Liver (tissue), 8 donors: ENCODE measurements at regions not wholly inside any gene's neighbourhood (a gene's known extent, or its start where the extent isn't known, plus 50 kb on each side); places are given as distances from the start of the nearest gene placed in this dataset.

Experiments used
- DNase-seq: peaks from one replicate; pipeline ENCODE4 v3.0.0-alpha.2; 2017; ENCODE audit warnings: low spot score
- H3K27ac ChIP-seq, 2 donors: one replicate each; pipeline ENCODE4 v1.7.0; 2013; ENCODE audit warnings: inconsistent platforms in 2 of 2, low read length in 2 of 2, control low read depth in 1 of 2, low read depth in 1 of 2, mild to moderate bottlenecking in 1 of 2
- H3K27me3 ChIP-seq, 4 donors: one replicate each; pipeline versions ENCODE4 v1.6.1 to v1.7.0; 2013; ENCODE audit warnings: low read length in 3 of 4, inconsistent platforms in 1 of 4, mild to moderate bottlenecking in 1 of 4, moderate library complexity in 1 of 4; ENCODE audit not compliant: control insufficient read depth in 4 of 4, insufficient read depth in 4 of 4
- H3K36me3 ChIP-seq, 4 donors: one replicate each; pipeline versions ENCODE4 v1.6.1 to v1.7.0; 2013; ENCODE audit warnings: low read length in 3 of 4, mild to moderate bottlenecking in 3 of 4, low read depth in 1 of 4, moderate library complexity in 1 of 4; ENCODE audit not compliant: control insufficient read depth in 4 of 4, insufficient read depth in 3 of 4
- H3K4me1 ChIP-seq, 4 donors: one replicate each; pipeline versions ENCODE4 v1.6.1 to v1.7.0; 2013; ENCODE audit warnings: low read length in 3 of 4, mild to moderate bottlenecking in 3 of 4, moderate library complexity in 1 of 4; ENCODE audit not compliant: control insufficient read depth in 4 of 4, insufficient read depth in 4 of 4
- H3K4me3 ChIP-seq, 3 donors: one replicate each; pipeline versions ENCODE4 v1.6.1 to v1.7.0; 2013; ENCODE audit warnings: low read length in 3 of 3, control low read depth in 1 of 3, low read depth in 1 of 3, mild to moderate bottlenecking in 1 of 3
- H3K9ac ChIP-seq, 2 donors: one replicate each; pipeline ENCODE4 v1.7.0; 2013; ENCODE audit warnings: low read length in 2 of 2, mild to moderate bottlenecking in 2 of 2, moderate library complexity in 2 of 2, control low read depth in 1 of 2, low read depth in 1 of 2
- H3K9me3 ChIP-seq, 4 donors: one replicate each; pipeline versions ENCODE4 v1.6.1 to v1.7.0; 2013; ENCODE audit warnings: low read length in 3 of 4; ENCODE audit not compliant: control insufficient read depth in 4 of 4
- EGR1 ChIP-seq, 2 donors: IDR thresholded peaks; 2 replicates each; pipeline ENCODE4 v1.6.1; 2016 to 2018; ENCODE audit warnings: antibody characterized with exemption in 2 of 2, low read depth in 2 of 2
- FOXA1 ChIP-seq: IDR thresholded peaks from 2 replicates; pipeline ENCODE4 v1.6.1; 2016; ENCODE audit warnings: antibody characterized with exemption
- FOXA2 ChIP-seq: IDR thresholded peaks from 2 replicates; pipeline ENCODE4 v1.6.1; 2016; ENCODE audit warnings: antibody characterized with exemption
- GABPA ChIP-seq, 2 donors: IDR thresholded peaks in 1 of 2; conservative IDR thresholded peaks in 1 of 2; 2 replicates each; pipeline ENCODE4 v1.6.1; 2016; ENCODE audit warnings: antibody characterized with exemption in 2 of 2, mild to moderate bottlenecking in 1 of 2, moderate library complexity in 1 of 2
- HNF4A ChIP-seq, 2 donors: conservative IDR thresholded peaks; 2 replicates each; pipeline ENCODE4 v1.6.1; 2016; ENCODE audit warnings: antibody characterized with exemption in 2 of 2, mild to moderate bottlenecking in 2 of 2
- HNF4G ChIP-seq: IDR thresholded peaks from 2 replicates; pipeline ENCODE4 v1.6.1; 2016; ENCODE audit warnings: antibody characterized with exemption
- JUND ChIP-seq, 2 donors: IDR thresholded peaks; 2 replicates each; pipeline ENCODE4 v1.6.1; 2016; ENCODE audit warnings: antibody characterized with exemption in 2 of 2
- NR2F2 ChIP-seq: IDR thresholded peaks from 2 replicates; pipeline ENCODE4 v1.6.1; 2016; ENCODE audit warnings: antibody characterized with exemption
- RAD21 ChIP-seq, 2 donors: IDR thresholded peaks; 2 replicates each; pipeline ENCODE4 v1.6.1; 2016; ENCODE audit warnings: antibody characterized with exemption in 2 of 2, mild to moderate bottlenecking in 2 of 2
- REST ChIP-seq: IDR thresholded peaks from 2 replicates; pipeline ENCODE4 v1.6.1; 2016; ENCODE audit warnings: antibody characterized with exemption, mild to moderate bottlenecking
- RXRA ChIP-seq, 2 donors: IDR thresholded peaks; 2 replicates each; pipeline ENCODE4 v1.6.1; 2017 to 2018; ENCODE audit warnings: antibody characterized with exemption in 2 of 2, mild to moderate bottlenecking in 1 of 2
- SP1 ChIP-seq: IDR thresholded peaks from 2 replicates; pipeline ENCODE4 v1.6.1; 2018; ENCODE audit warnings: antibody characterized with exemption, mild to moderate bottlenecking
- TAF1 ChIP-seq: conservative IDR thresholded peaks from 2 replicates; pipeline ENCODE4 v1.6.1; 2016; ENCODE audit warnings: antibody characterized with exemption, mild to moderate bottlenecking
- YY1 ChIP-seq: IDR thresholded peaks from 2 replicates; pipeline ENCODE4 v1.6.1; 2016; ENCODE audit warnings: antibody characterized with exemption, mild to moderate bottlenecking
- WGBS: extraction: QIAGEN DNeasy Blood & Tissue Kit; methylation state at CpG from one replicate; pipeline ENCODE4 v1.1.7; 2013; 5-methylcytosine and 5-hydroxymethylcytosine counted together
- TF ChIP-seq, protein P1 (sequence below): IDR thresholded peaks from 2 replicates; pipeline ENCODE4 v1.6.1; 2016; ENCODE audit warnings: antibody characterized with exemption
- TF ChIP-seq, protein P2 (sequence below): IDR thresholded peaks from 2 replicates; pipeline ENCODE4 v1.6.1; 2016; ENCODE audit warnings: antibody characterized with exemption
- TF ChIP-seq, protein P3 (sequence below): IDR thresholded peaks from 2 replicates; pipeline ENCODE4 v1.6.1; 2016; ENCODE audit warnings: antibody characterized with exemption
- TF ChIP-seq, protein P4 (sequence below): fragments of 150-350 bp; IDR thresholded peaks from 2 replicates; pipeline ENCODE4 v1.5.1; 2017; ENCODE audit warnings: improper control_type of control experiment, low read depth, low read length; ENCODE audit not compliant: missing input control
- donor health status: healthy.
- donor health status: healthy.
- donor health status: healthy.
- donor health status: healthy.
- donor health status: healthy.

- no peak overlapping the region for H3K27ac ChIP-seq
- H3K4me3 ChIP-seq = no peak overlapping the region
- peaks cover 0 to 2% (median 0%) of the 10 kb centered on the region in 4 donors for H3K9me3 ChIP-seq
- no peaks in the 10 kb centered on the region for H3K36me3 ChIP-seq
- no peak overlapping the region for H3K9ac ChIP-seq
- DNase-seq = no peak
- TF ChIP-seq RXRA (IDR thresholded peaks at IDR 0.05) (no peak), HNF4A (conservative IDR thresholded peaks at IDR 0.05) (no peak), GABPA (IDR thresholded peaks at IDR 0.05 in 1 of 2, conservative IDR thresholded peaks at IDR 0.05 in 1 of 2) (no peak), RAD21 (IDR thresholded peaks at IDR 0.05) (no peak), EGR1 (IDR thresholded peaks at IDR 0.05; ENCODE audit: low read depth in 2 of 2) (no peak), FOXA1 (no peak), YY1 (no peak), SP1 (no peak), HNF4G (no peak), NR2F2 (no peak)
- TF ChIP-seq, protein P1, sequence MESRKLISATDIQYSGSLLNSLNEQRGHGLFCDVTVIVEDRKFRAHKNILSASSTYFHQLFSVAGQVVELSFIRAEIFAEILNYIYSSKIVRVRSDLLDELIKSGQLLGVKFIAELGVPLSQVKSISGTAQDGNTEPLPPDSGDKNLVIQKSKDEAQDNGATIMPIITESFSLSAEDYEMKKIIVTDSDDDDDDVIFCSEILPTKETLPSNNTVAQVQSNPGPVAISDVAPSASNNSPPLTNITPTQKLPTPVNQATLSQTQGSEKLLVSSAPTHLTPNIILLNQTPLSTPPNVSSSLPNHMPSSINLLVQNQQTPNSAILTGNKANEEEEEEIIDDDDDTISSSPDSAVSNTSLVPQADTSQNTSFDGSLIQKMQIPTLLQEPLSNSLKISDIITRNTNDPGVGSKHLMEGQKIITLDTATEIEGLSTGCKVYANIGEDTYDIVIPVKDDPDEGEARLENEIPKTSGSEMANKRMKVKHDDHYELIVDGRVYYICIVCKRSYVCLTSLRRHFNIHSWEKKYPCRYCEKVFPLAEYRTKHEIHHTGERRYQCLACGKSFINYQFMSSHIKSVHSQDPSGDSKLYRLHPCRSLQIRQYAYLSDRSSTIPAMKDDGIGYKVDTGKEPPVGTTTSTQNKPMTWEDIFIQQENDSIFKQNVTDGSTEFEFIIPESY = no peak
- TF ChIP-seq, protein P2, sequence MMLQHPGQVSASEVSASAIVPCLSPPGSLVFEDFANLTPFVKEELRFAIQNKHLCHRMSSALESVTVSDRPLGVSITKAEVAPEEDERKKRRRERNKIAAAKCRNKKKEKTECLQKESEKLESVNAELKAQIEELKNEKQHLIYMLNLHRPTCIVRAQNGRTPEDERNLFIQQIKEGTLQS = no peak
- TF ChIP-seq, protein P3, sequence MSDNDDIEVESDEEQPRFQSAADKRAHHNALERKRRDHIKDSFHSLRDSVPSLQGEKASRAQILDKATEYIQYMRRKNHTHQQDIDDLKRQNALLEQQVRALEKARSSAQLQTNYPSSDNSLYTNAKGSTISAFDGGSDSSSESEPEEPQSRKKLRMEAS = no peak
- TF ChIP-seq, protein P4, sequence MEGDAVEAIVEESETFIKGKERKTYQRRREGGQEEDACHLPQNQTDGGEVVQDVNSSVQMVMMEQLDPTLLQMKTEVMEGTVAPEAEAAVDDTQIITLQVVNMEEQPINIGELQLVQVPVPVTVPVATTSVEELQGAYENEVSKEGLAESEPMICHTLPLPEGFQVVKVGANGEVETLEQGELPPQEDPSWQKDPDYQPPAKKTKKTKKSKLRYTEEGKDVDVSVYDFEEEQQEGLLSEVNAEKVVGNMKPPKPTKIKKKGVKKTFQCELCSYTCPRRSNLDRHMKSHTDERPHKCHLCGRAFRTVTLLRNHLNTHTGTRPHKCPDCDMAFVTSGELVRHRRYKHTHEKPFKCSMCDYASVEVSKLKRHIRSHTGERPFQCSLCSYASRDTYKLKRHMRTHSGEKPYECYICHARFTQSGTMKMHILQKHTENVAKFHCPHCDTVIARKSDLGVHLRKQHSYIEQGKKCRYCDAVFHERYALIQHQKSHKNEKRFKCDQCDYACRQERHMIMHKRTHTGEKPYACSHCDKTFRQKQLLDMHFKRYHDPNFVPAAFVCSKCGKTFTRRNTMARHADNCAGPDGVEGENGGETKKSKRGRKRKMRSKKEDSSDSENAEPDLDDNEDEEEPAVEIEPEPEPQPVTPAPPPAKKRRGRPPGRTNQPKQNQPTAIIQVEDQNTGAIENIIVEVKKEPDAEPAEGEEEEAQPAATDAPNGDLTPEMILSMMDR = no peak
- H3K27me3 ChIP-seq = no peaks in the 10 kb centered on the region
- H3K4me1 ChIP-seq = no peaks in the 10 kb centered on the region
These were observed 1648.9 kb upstream of the SLC10A2 start for GRCh38 chr13:104715111-104715510.

GRCh38 chr13:104705031-104705750, 1639.0 kb upstream of the SLC10A2 start:
- no peak for TF ChIP-seq REST
- TF ChIP-seq RAD21 (IDR thresholded peaks at IDR 0.05) = no peak
- no peak for TF ChIP-seq RXRA (IDR thresholded peaks at IDR 0.05)
- no peak for TF ChIP-seq TAF1
- no peak for TF ChIP-seq YY1
- TF ChIP-seq SP1 = no peak
- TF ChIP-seq JUND (IDR thresholded peaks at IDR 0.05) = no peak
- TF ChIP-seq EGR1 (IDR thresholded peaks at IDR 0.05; ENCODE audit: low read depth in 2 of 2) = no peak
- TF ChIP-seq, protein P4 = no peak
- TF ChIP-seq GABPA (IDR thresholded peaks at IDR 0.05 in 1 of 2, conservative IDR thresholded peaks at IDR 0.05 in 1 of 2) = no peak
- no peak for TF ChIP-seq FOXA2
- TF ChIP-seq NR2F2 = no peak
- TF ChIP-seq, protein P1 = no peak
- TF ChIP-seq, protein P3 = no peak
- no peak for TF ChIP-seq HNF4G
- WGBS = 82% methylated on average over 7 of the region's 7 CpGs
- Histone ChIP-seq H3K4me3 (no peak overlapping the region), H3K27me3 (no peaks in the 10 kb centered on the region), H3K4me1 (no peaks in the 10 kb centered on the region), H3K9ac (no peak overlapping the region), H3K9me3 (no peaks in the 10 kb centered on the region), H3K36me3 (no peaks in the 10 kb centered on the region), H3K27ac (no peak overlapping the region)
- DNase-seq = no peak
